K562 (cell line): ENCODE measurements at regions not wholly inside any gene's neighbourhood (a gene's known extent, or its start where the extent isn't known, plus 50 kb on each side); places are given as distances from the start of the nearest gene placed in this dataset.

Source experiments
- ATAC-seq: fragments of 200-7000 bp; cut with Tn5 transposase; 3 replicates; pipeline ENCODE4 v1.9.1; 2020; ENCODE audit warnings: moderate library complexity
- BruUV-seq: library from RNA; stranded (reverse); fragments of 400-500 nt; replicated peaks from 2 replicates; lab custom pipeline; 2021; lab: Mats Ljungman, UMichigan
- CTCF ChIA-PET: fragments of 300-600 bp; formaldehyde crosslinking; extraction: SDS; loops from one replicate; lab custom pipeline; 2021; ENCODE audit warnings: low intra/inter-chr PET ratio; lab: Yijun Ruan, JAX
- POLR2A ChIA-PET: fragments of 300-600, 350-650 bp; sonication (Branson Sonifier 250); formaldehyde crosslinking; extraction: SDS; loops from one replicate; lab custom pipeline; 2021; ENCODE audit warnings: antibody characterized with exemption, inconsistent platforms; lab: Yijun Ruan, JAX
- DNase-seq, 4 experiments: peaks; one replicate each; pipeline versions ENCODE4 v3.0.0 to v3.0.0-alpha.2; 2011 to 2018; ENCODE audit warnings: low spot score in 3 of 4, mixed read lengths in 3 of 4; ENCODE audit errors: extremely low read depth in 1 of 4
- FAIRE-seq: peaks from 2 replicates; lab custom pipeline; 2011; peaks lifted over from hg19 to GRCh38; lab: Jason Lieb, UNC
- H2AFZ ChIP-seq: 2 replicates; pipeline ENCODE4 v1.6.0; 2011; ENCODE audit warnings: low read depth, low read length, control low read depth, inconsistent platforms
- H3K27ac ChIP-seq: fragments of 200-600 bp; 3 replicates; pipeline ENCODE4 v1.8.0; 2011; ENCODE audit warnings: low read depth, mild to moderate bottlenecking, control low read depth, inconsistent platforms, low read length, moderate library complexity, mixed read lengths; ENCODE audit errors: extremely low read depth
- H3K27me3 ChIP-seq, 2 experiments: fragments of 300-600 bp in 1 of 2; 2 replicates in 1 of 2; 3 replicates in 1 of 2; pipeline versions ENCODE4 v1.6.0 to v1.8.0; 2011; ENCODE audit warnings: inconsistent platforms in 2 of 2, low read length in 2 of 2, mild to moderate bottlenecking in 1 of 2, mixed read lengths in 1 of 2, moderate library complexity in 1 of 2; ENCODE audit not compliant: control insufficient read depth in 2 of 2, insufficient read depth in 2 of 2
- H3K36me3 ChIP-seq: fragments of 300-600 bp; 3 replicates; pipeline ENCODE4 v1.8.0; 2011; ENCODE audit warnings: mild to moderate bottlenecking, low read length, inconsistent platforms; ENCODE audit not compliant: control insufficient read depth, insufficient read depth
- H3K4me1 ChIP-seq, 2 experiments: fragments of 200-600 bp in 1 of 2; replicated peaks in 1 of 2; 2 replicates in 1 of 2; 3 replicates in 1 of 2; pipeline versions ENCODE4 v1.5.1 to v1.8.0; 2011; ENCODE audit warnings: inconsistent platforms in 2 of 2, low read length in 2 of 2, mild to moderate bottlenecking in 1 of 2, mixed read lengths in 1 of 2, moderate library complexity in 1 of 2; ENCODE audit not compliant: control insufficient read depth in 2 of 2, insufficient read depth in 2 of 2
- H3K4me2 ChIP-seq: 2 replicates; pipeline ENCODE4 v1.6.1; 2011; ENCODE audit warnings: low read length, control low read depth, inconsistent platforms, mixed read lengths; ENCODE audit not compliant: insufficient read depth
- H3K4me3 ChIP-seq: fragments of 200-600 bp; sonication (generic), shearing (Covaris generic); 2 replicates; pipeline ENCODE4 v1.5.1; 2016; ENCODE audit warnings: control low read depth, inconsistent platforms
- H3K79me2 ChIP-seq: fragments of 200-600 bp; 3 replicates; pipeline ENCODE4 v1.8.0; 2011; ENCODE audit warnings: low read length, inconsistent platforms; ENCODE audit not compliant: control insufficient read depth, insufficient read depth
- H3K9ac ChIP-seq, 2 experiments: 2 replicates each; pipeline versions ENCODE4 v1.6.0 to v1.6.1; 2011; ENCODE audit warnings: low read depth in 2 of 2, low read length in 2 of 2, control low read depth in 1 of 2, inconsistent platforms in 1 of 2, mild to moderate bottlenecking in 1 of 2, mixed read lengths in 1 of 2; ENCODE audit not compliant: insufficient read depth in 1 of 2
- H3K9me1 ChIP-seq: one replicate; pipeline ENCODE4 v1.6.0; 2011; ENCODE audit warnings: inconsistent platforms, mild to moderate bottlenecking, low read length, moderate library complexity; ENCODE audit not compliant: control insufficient read depth, insufficient read depth
- H3K9me3 ChIP-seq: replicated peaks from 2 replicates; pipeline ENCODE4 v1.5.1; 2011; ENCODE audit warnings: low read depth, low read length, inconsistent platforms; ENCODE audit not compliant: control insufficient read depth, insufficient read depth
- H4K20me1 ChIP-seq: replicated peaks from 2 replicates; pipeline ENCODE4 v1.6.1; 2011; ENCODE audit warnings: low read length, inconsistent platforms, mixed read lengths; ENCODE audit not compliant: control insufficient read depth, insufficient read depth
- ARNT ChIP-seq, 2 experiments: fragments of 450-650 bp; IDR thresholded peaks; 2 replicates each; pipeline ENCODE4 v1.6.1; 2016; ENCODE audit warnings: mild to moderate bottlenecking in 1 of 2
- BACH1 ChIP-seq: fragments of 200-800 bp; sonication (Bioruptor generic); IDR thresholded peaks from 2 replicates; pipeline ENCODE4 v1.6.1; 2016; ENCODE audit warnings: missing genetic modification characterization, missing compliant biosample characterization
- CREBBP ChIP-seq: IDR thresholded peaks from one replicate; pipeline ENCODE4 v1.6.1; 2012; ENCODE audit warnings: low read depth, mild to moderate bottlenecking, control low read depth, inconsistent platforms, low read length
- NBN ChIP-seq: fragments of 450-650 bp; IDR thresholded peaks from 2 replicates; pipeline ENCODE4 v1.6.1; 2016; ENCODE audit warnings: low read depth, mild to moderate bottlenecking
- NFIX ChIP-seq: fragments of 250-450 bp; sonication (Bioruptor Pico); IDR thresholded peaks from 2 replicates; pipeline ENCODE4 v1.4.0; 2020; ENCODE audit warnings: low read depth, mild to moderate bottlenecking, moderate library complexity
- RFX5 ChIP-seq: IDR thresholded peaks from 2 replicates; pipeline ENCODE4 v1.6.1; 2011; ENCODE audit warnings: low read depth, mild to moderate bottlenecking, improper control_type of control experiment, low read length
- SNIP1 ChIP-seq: fragments of 450-650 bp; IDR thresholded peaks from 2 replicates; pipeline ENCODE4 v1.7.1; 2017; ENCODE audit warnings: low read depth, mild to moderate bottlenecking
- ZNF586 ChIP-seq: fragments of 450-650 bp; formaldehyde crosslinking; conservative IDR thresholded peaks from 2 replicates; pipeline ENCODE4 v1.4.0; 2020; ENCODE audit warnings: mild to moderate bottlenecking, moderate library complexity
- WGBS: fragments of 100-300 bp; shearing (Covaris generic); methylation state at CpG from one replicate; pipeline ENCODE4 v1.1.6; 2016; ENCODE audit warnings: low coverage, mixed read lengths; ENCODE audit not compliant: insufficient coverage; ENCODE audit errors: missing lambda C conversion rate; 5-methylcytosine and 5-hydroxymethylcytosine counted together
- in situ Hi-C: fragments of 300-500 bp; cut with MboI; formaldehyde crosslinking; loops from 4 replicates; pipeline ENCODE4 v1.15.0; 2018; ENCODE audit warnings: inconsistent platforms, mixed read lengths
- intact Hi-C: fragments of 100-400 bp; cut with micrococcal nuclease; formaldehyde crosslinking; loops from 2 replicates; pipeline ENCODE4 v1.14.2; 2022
- TF ChIP-seq, protein P1 (sequence below), 2 experiments: fragments of 450-650 bp; IDR thresholded peaks; 2 replicates each; pipeline ENCODE4 v1.6.1; 2016; ENCODE audit warnings: mild to moderate bottlenecking in 2 of 2, borderline replicate concordance in 1 of 2, low read depth in 1 of 2, moderate library complexity in 1 of 2
- TF ChIP-seq, protein P2 (sequence below): sonication (generic); formaldehyde crosslinking; IDR thresholded peaks from 2 replicates; pipeline ENCODE4 v1.8.1; 2023; ENCODE audit warnings: mild to moderate bottlenecking, missing genetic modification reagents

DNA sequence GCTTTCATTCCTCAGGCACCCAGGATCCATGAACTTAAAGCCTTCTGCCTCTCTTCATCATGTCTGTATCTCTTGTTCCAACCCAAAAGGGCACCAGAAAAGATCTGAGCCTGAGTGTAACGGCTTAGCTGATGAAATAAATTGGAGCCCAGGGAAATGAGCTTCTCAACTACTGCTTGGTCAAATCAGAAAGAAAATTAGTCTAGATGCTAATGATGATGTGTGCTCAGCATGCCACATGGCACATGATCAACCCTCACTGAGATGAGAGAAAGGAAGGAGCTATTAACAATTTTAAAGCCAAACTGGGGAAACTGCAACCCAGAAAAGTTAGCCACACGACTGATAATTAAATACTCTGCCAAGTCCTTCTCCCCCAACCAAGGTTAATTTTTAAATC is 325.7 kb downstream of the CNTN3 start:
- in situ Hi-C loops, result no loop called here
- TF ChIP-seq NFIX (CRISPR knock-in tag) (no peak), BACH1 (tag) (no peak), ZNF586 (no peak), NBN (no peak), SNIP1 (no peak), CREBBP (no peak), ARNT (IDR thresholded peaks at IDR 0.05) (no peak), RFX5 (no peak)
- TF ChIP-seq, protein P1, sequence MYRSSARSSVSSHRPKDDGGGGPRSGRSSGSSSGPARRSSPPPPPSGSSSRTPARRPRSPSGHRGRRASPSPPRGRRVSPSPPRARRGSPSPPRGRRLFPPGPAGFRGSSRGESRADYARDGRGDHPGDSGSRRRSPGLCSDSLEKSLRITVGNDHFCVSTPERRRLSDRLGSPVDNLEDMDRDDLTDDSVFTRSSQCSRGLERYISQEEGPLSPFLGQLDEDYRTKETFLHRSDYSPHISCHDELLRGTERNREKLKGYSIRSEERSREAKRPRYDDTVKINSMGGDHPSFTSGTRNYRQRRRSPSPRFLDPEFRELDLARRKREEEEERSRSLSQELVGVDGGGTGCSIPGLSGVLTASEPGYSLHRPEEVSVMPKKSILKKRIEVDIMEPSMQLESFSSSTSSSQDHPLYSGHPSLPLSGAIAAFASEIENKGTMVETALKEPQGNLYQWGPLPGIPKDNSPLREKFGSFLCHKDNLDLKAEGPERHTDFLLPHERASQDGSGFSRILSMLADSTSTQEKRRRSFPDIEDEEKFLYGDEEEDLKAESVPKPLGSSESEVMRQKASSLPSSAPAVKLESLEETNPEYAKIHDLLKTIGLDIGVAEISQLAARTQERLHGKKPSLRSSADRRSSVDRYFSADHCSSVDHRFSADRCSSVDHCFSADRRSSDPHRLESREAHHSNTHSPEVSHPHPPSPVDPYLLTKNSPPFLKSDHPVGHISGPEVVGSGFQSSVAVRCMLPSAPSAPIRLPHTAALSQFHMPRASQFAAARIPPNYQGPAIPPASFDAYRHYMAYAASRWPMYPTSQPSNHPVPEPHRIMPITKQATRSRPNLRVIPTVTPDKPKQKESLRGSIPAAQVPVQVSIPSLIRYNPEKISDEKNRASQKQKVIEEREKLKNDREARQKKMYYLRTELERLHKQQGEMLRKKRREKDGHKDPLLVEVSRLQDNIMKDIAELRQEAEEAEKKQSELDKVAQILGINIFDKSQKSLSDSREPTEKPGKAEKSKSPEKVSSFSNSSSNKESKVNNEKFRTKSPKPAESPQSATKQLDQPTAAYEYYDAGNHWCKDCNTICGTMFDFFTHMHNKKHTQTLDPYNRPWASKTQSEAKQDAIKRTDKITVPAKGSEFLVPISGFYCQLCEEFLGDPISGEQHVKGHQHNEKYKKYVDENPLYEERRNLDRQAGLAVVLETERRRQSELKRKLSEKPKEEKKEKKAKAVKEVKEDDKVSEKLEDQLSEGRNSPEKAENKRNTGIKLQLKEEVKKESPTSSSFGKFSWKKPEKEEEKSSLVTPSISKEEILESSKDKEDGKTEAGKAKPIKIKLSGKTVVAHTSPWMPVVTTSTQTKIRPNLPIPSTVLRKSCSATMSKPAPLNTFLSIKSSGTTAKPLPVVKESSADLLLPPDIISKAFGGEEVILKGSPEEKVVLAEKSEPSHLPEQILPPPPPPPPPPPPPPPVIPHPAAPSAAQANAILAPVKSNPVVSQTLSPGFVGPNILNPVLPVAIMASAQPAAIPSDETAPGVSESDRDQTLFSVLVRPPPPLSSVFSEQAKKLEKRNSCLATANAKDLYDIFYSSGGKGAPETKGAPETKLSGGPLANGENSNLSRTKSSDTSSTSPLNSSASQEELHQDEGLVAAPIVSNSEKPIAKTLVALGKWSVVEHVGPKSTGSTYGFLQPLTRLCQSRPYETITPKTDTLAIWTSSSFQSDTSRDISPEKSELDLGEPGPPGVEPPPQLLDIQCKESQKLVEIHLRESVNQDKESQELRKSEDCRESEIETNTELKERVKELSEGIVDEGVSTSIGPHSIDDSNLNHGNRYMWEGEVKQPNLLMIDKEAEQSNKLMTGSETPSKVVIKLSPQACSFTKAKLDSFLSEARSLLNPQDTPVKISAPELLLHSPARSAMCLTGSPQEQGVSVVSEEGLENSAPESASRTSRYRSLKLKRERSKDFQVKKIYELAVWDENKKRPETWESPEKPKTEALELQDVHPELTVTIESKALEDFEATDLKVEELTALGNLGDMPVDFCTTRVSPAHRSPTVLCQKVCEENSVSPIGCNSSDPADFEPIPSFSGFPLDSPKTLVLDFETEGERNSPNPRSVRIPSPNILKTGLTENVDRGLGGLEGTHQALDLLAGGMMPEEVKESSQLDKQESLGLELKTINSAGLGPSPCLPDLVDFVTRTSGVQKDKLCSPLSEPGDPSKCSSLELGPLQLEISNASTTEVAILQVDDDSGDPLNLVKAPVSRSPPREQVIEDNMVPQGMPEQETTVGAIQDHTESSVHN (IDR thresholded peaks at IDR 0.05; ENCODE audit: borderline replicate concordance in 1 of 2, low read depth in 1 of 2), result no peak
- TF ChIP-seq, protein P2, sequence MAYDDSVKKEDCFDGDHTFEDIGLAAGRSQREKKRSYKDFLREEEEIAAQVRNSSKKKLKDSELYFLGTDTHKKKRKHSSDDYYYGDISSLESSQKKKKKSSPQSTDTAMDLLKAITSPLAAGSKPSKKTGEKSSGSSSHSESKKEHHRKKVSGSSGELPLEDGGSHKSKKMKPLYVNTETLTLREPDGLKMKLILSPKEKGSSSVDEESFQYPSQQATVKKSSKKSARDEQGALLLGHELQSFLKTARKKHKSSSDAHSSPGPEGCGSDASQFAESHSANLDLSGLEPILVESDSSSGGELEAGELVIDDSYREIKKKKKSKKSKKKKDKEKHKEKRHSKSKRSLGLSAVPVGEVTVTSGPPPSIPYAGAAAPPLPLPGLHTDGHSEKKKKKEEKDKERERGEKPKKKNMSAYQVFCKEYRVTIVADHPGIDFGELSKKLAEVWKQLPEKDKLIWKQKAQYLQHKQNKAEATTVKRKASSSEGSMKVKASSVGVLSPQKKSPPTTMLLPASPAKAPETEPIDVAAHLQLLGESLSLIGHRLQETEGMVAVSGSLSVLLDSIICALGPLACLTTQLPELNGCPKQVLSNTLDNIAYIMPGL (CRISPR knock-in tag), result no peak
- Histone ChIP-seq H3K9me3 (no peaks in the 10 kb centered on the region), H3K4me3 (no peak overlapping the region), H3K27me3 (no peaks in the 10 kb centered on the region), H3K4me2 (no peak overlapping the region), H4K20me1 (no peaks in the 10 kb centered on the region), H3K79me2 (no peaks in the 10 kb centered on the region), H3K27ac (no peak overlapping the region), H3K4me1 (no peaks in the 10 kb centered on the region), H3K9me1 (no peaks in the 10 kb centered on the region), H2AFZ (no peak overlapping the region), H3K36me3 (no peaks in the 10 kb centered on the region), H3K9ac (no peak overlapping the region)
- intact Hi-C loops, result no loop called here
- ChIA-PET CTCF (no interaction called here), POLR2A (no interaction called here)
- no peak for FAIRE-seq
- DNase-seq, result no peak
- no TSS peak for BruUV-seq
- 0% methylated on average over 2 of the region's 2 CpGs for WGBS
- ATAC-seq, result no peak
